ENCODE measurements at regions not wholly inside any gene's neighbourhood (a gene's known extent, or its start where the extent isn't known, plus 50 kb on each side); places are given as distances from the start of the nearest gene placed in this dataset.

GRCh38 chr2:16060125-16060935 is 120.0 kb downstream of the MYCN start (continued):
- TF ChIP-seq BCL11A (IDR thresholded peaks at IDR 0.05; ENCODE audit: low read depth in 2 of 2, low read length in 2 of 2) (no peak), USF2 (IDR thresholded peaks at IDR 0.05; ENCODE audit: low read length) (no peak), SP2 (IDR thresholded peaks at IDR 0.05; ENCODE audit: low read length) (no peak), SUZ12 (IDR thresholded peaks at IDR 0.05; ENCODE audit: low read length) (no peak), TEAD4 (IDR thresholded peaks at IDR 0.05; ENCODE audit: low read depth, low read length) (no peak), PHF8 (conservative IDR thresholded peaks at IDR 0.05; ENCODE audit: low read depth, low read length) (no peak), EP300 (IDR thresholded peaks at IDR 0.05; ENCODE audit: borderline replicate concordance in 1 of 2, low read depth in 2 of 2, low read length in 2 of 2) (no peak), CHD2 (IDR thresholded peaks at IDR 0.05; ENCODE audit: low read length) (no peak)

All from H1 (cell line).